ENCODE measurements at regions not wholly inside any gene's neighbourhood (a gene's known extent, or its start where the extent isn't known, plus 50 kb on each side); places are given as distances from the start of the nearest gene placed in this dataset.
"Not testable (repeated sequence)": the region's sequence is repeated elsewhere in the genome, so short reads cannot be mapped to it uniquely, and the experiment has no call there.

DNA sequence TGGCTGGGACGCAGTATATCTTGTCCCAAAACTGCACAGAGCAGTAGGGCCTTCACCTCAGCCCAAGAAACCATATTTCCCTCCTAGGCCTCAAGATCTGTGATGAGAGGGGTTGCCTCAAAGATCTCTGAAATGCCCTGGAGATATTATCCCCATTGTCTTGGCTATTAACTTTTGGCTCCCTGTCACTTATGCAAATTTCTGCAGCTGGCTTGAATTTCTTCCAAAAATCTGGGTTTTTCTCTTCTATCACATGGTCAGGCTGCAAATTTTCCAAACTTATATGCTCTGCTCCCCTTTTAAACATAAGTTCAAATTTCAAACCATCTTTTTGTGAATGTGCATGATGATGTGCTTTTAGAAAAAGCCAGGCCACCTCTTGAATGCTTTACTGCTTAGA, 809.2 kb upstream of the CDH18 start:
- DNase-seq (ENCODE audit: low spot score), result not testable (repeated sequence)

GRCh38 chr5:20784755-20785154, 796.8 kb upstream of the CDH18 start:
- DNase-seq (ENCODE audit: low spot score), result not testable (repeated sequence)

GRCh38 chr5:20783484-20783883, 795.5 kb upstream of the CDH18 start:
- not testable (repeated sequence) for DNase-seq (ENCODE audit: low spot score)

GRCh38 chr5:20771338-20771737, 783.3 kb upstream of the CDH18 start:
- not testable (repeated sequence) for DNase-seq (ENCODE audit: low spot score)

DNA sequence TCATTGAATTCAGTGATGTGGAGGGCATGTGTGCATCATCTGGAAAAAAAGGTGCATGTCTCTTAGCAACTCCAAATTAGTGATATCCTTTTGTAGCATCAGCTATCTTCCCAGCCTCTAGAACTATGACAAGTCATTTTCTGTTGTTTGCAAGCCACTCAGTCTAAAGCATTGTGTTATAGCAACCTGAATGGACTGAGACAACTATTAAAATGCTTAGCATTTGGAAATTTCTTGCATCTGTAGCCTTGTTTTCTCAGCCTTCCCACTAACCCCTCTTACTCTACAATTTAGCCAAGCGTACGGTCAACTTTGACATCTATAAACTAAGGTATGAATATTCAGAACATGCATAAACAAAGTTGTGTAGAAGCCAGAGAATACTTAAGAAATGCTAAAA, 777.1 kb upstream of the CDH18 start:
- DNase-seq (ENCODE audit: low spot score), result not testable (repeated sequence)

- not testable (repeated sequence) for DNase-seq (ENCODE audit: low spot score)
Observed at GRCh38 chr5:20759459-20759858, 771.5 kb upstream of the CDH18 start.

- DNase-seq (ENCODE audit: low spot score), result not testable (repeated sequence)
Observed at GRCh38 chr5:20752179-20752578, 764.2 kb upstream of the CDH18 start.

- not testable (repeated sequence) for DNase-seq (ENCODE audit: low spot score)
Observed at GRCh38 chr5:20735715-20736114, 747.7 kb upstream of the CDH18 start.

DNA sequence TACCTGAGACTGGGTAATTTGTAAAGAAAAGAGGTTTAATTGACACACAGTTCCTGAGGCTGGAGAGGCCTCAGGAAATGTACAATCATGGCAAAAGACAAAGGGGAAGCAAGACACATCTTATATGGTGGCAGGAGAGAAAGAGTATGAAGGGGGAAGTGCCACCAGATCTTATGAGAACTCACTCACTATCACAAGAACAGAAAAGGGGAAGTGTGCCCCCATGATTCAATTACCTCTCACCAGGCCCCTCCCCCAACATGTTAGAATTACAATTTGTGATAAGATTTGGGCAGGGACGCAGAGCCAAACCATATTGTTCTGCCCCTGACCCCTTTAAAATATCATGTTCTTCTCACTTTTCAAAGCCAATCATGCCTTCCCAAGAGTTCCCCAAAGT, 744.2 kb upstream of the CDH18 start:
- DNase-seq (ENCODE audit: low spot score), result not testable (repeated sequence)

DNA sequence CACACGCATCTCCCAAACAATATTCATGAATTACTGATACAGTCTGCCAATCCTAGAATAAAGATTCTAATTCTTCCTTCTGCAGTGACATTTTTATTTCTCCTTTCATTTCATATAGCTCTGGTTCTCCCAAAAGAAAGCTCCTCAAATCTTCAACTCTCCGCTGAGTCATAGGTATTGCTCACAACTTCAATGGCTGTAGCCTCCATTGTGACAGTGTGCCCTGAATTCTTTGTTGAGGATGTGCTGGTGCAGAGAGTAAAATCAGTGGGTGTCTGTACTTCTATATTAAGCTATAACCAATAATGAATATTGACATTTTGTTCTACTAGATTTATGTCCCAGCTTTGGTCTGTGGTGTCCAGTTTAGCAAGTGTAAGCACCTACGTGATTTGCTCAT, 733.3 kb upstream of the CDH18 start:
- not testable (repeated sequence) for DNase-seq (ENCODE audit: low spot score)

DNA sequence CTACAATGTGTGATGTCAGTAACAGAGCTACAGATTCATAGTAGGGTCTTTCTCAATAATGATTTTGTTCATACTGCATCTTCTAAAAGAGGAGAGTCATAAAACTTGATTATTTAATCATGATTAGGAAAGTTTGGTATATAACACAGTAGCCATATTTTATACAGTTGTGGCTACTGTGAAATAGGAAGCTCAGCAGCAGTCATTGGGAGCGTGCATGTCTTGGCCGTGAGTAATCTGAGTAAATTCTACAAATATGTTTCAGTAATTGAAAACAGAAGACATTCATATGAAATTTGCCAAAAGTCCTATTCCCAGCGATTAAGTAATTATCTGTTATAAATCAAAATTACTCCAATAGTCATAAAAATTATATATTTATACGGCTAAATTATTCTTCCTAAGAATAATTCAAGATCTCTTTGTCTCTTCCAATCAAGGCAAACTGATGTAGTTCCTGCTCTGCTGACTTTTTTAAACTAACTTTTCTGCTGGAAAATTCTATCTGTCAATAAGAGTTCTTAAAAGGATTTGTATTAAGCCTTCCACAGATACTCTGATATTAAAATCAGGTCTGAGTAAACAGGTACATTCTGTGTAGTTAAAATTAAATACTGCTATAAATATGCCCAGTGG, 723.6 kb upstream of the CDH18 start:
- DNase-seq (ENCODE audit: low spot score), result not testable (repeated sequence)

DNA sequence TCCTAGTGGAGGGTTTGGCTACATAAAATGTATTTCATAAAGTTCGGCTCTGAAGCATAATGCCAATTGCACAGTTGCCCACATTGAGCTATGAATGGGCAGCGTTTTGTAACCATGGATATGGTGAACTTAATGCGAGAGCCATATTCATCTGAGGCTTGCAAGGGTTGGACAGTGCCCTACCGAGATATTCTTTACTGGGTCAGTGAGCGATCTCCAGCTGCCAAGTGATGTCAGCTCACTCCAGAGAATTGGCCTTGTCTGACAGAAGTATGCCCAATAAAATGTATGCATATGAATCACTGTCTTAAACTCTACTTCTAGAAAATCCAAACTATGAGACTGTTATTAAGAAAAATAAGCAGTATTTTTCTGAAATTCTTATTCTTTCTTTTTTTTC, 719.6 kb upstream of the CDH18 start:
- not testable (repeated sequence) for DNase-seq (ENCODE audit: low spot score)

- DNase-seq (ENCODE audit: low spot score), result no peak
Observed at GRCh38 chr5:20694121-20694520, 706.1 kb upstream of the CDH18 start.

- DNase-seq (ENCODE audit: low spot score), result no peak
Observed at GRCh38 chr5:20692913-20693312, 704.9 kb upstream of the CDH18 start.

DNA sequence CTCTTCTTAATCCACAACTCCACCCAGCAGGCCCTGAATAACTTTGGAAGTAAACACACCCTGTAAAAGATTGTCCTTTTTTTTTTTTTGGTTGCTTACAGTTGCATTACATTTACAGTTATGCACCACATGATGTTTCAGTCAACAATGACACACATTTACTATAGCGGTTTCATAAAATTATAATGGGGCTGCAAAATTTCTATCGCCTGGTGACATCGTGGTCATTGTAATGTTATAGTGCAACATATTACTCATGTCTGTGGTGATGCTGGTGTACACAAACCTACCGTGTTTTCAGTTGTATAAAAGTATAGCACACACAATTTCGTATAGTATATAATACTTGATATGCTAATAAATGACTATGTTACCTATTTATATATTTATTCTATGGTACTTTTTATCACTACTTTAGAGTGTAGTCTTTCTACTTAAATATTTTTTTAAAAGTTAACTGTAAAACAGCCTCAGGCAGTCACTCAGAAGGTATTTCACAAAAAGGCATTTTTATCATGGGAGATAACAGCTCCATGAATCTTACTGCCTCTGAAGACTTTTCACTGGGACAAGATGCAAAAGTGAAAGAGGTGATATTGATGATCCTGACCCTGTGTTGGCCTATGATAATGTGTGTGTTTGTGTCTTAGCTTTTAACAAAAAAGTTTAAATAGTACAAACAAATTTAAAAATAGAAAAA, 695.4 kb upstream of the CDH18 start:
- DNase-seq (ENCODE audit: low spot score), result no peak

DNA sequence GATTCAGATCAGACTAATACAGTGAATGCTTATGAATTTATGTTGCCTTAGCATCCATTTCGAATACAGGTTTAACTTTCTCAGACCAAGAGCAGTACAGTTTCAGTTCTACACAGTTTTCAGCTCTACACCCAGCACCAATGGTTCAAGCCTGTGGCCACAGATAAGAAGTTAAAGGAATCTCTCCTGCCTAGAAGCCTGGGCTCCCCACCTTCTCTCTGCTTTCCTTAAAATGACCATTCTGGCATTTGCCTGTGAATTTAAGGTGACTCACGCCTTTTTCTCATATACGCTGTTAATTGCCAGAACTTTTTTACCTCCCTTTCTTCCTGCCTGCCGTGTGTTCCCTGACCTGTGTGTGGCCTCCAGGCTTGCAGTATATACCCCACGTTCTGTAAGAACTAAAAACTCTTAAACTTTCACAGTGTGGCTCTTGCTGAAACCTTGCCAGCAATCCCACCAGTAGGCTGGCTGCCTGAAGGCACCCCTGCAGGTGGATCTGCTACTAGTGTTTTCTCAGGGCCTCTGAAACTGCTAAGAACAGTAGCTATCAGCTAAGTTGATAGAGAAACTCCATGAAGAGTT, 692.8 kb upstream of the CDH18 start:
- no peak for DNase-seq (ENCODE audit: low spot score)

GRCh38 chr5:20678814-20679298, 690.9 kb upstream of the CDH18 start:
- peak; percentile 18 for DNase-seq (ENCODE audit: low spot score)

DNA sequence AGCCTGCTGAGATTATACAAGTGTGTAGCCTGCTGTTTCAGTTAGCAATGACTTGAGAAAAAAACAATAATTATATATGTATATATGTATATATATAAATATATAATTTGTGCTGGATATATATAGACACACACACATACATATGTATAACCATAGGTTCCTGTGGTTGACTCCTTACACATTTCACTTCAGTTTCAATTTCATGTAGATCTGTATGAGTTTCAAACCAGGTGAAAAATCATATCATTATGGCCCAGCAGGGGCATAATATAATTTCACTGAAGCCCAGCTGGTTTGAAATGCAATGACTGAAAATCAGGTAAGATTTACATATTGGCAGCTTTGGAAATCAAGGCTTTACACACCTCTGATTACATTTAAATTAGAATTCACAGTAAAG, 690.4 kb upstream of the CDH18 start:
- no peak for DNase-seq (ENCODE audit: low spot score)

- no peak for DNase-seq (ENCODE audit: low spot score)
Observed at GRCh38 chr5:20660588-20660987, 672.6 kb upstream of the CDH18 start.

- DNase-seq (ENCODE audit: low spot score), result no peak
Observed at GRCh38 chr5:20656262-20656661, 668.3 kb upstream of the CDH18 start.

DNA sequence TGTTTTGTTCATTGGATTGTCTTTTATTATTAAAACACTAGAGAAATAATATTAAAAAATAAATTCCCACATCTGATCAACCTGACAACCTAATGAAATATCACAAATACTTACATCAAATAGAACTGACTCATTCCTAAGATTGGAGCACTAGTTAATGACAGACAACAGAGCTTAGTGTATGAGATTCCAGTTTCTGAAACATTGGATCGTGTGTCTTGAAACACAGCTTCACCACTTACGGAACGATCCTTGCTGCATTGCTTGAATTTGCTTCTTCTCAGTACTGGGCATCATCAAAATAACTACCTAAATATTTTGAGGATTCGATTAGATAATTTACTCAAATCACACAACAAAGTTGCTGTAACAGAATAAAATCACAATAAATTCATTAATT, 667.2 kb upstream of the CDH18 start:
- no peak for DNase-seq (ENCODE audit: low spot score)

DNA sequence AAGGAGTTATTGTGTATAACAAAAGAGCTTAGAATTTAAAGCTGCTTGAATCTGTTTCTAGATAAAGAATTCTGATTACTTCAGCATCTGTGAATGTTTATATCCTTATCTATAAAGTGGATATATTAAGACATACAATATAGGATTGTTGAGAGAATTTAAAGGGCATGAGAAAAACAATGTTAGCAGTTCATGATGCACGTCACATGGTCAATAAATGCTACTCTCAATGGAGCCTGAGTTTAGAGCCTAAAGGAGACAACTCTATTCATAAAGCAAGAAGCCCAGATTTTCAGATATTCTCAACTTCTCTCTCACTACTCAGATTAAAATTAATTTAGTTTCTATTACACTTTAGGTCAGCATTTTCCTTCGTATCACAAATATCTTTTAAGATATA, 666.7 kb upstream of the CDH18 start:
- no peak for DNase-seq (ENCODE audit: low spot score)

DNA sequence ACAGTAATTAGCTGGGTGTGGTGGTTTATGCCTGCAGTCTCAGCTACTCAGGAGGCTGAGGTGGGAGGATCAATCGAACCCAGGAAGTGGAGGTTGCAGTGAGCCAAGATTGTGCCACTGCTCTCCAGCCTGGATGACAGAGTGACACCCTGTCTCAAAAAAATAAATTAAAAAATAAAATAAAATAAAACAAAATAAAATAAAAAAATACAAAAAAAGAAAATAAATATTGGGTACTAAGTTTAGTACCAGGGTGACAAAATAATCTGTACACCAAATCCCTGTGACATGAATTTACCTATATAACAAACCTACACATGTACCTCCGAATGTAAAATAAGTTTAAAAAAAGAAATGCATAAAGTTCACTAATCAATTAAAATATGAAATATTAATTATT, 666.0 kb upstream of the CDH18 start:
- no peak for DNase-seq (ENCODE audit: low spot score)

Measured in AG20443 (cell line).